Endothelial cell (in vitro differentiated cells): ENCODE measurements at regions not wholly inside any gene's neighbourhood (a gene's known extent, or its start where the extent isn't known, plus 50 kb on each side); places are given as distances from the start of the nearest gene placed in this dataset.

Experiments used
- DNase-seq: peaks from one replicate; pipeline ENCODE4 v3.0.0; 2021; ENCODE audit warnings: low spot score
- H3K27ac Mint-ChIP-seq: one replicate; pipeline ENCODE4 v1.8.0; 2021; ENCODE audit warnings: mixed read lengths, inconsistent platforms; ENCODE audit not compliant: unreplicated experiment
- H3K27me3 Mint-ChIP-seq: one replicate; pipeline ENCODE4 v1.8.0; 2021; ENCODE audit warnings: mild to moderate bottlenecking, moderate library complexity, mixed read lengths, inconsistent platforms; ENCODE audit not compliant: unreplicated experiment
- H3K36me3 Mint-ChIP-seq: one replicate; pipeline ENCODE4 v1.8.0; 2021; ENCODE audit warnings: mild to moderate bottlenecking, low read depth, mixed read lengths, inconsistent platforms; ENCODE audit not compliant: unreplicated experiment
- H3K4me1 Mint-ChIP-seq: one replicate; pipeline ENCODE4 v1.8.0; 2021; ENCODE audit warnings: mild to moderate bottlenecking, mixed read lengths, inconsistent platforms; ENCODE audit not compliant: unreplicated experiment
- H3K4me3 Mint-ChIP-seq: one replicate; pipeline ENCODE4 v1.8.0; 2021; ENCODE audit warnings: mild to moderate bottlenecking, mixed read lengths, inconsistent platforms; ENCODE audit not compliant: unreplicated experiment
- H3K9me3 Mint-ChIP-seq: one replicate; pipeline ENCODE4 v1.8.0; 2021; ENCODE audit warnings: mixed read lengths, inconsistent platforms; ENCODE audit not compliant: unreplicated experiment
- CTCF ChIP-seq: fragments of 200-600 bp; sonication (generic); IDR thresholded peaks from one replicate; pipeline ENCODE4 v1.5.0; 2021; ENCODE audit warnings: antibody characterized with exemption; ENCODE audit not compliant: unreplicated experiment

- Mint-ChIP-seq H3K36me3 (no peaks in the 10 kb centered on the region), H3K27me3 (no peaks in the 10 kb centered on the region), H3K4me1 (no peaks in the 10 kb centered on the region), H3K27ac (no peak overlapping the region), H3K4me3 (no peak overlapping the region), H3K9me3 (no peaks in the 10 kb centered on the region)
- DNase-seq: no peak
- TF ChIP-seq CTCF: no peak
Observed at GRCh38 chr1:90574692-90575370, 142.3 kb downstream of the BARHL2 start.

GRCh38 chr1:90573736-90574135, 143.4 kb downstream of the BARHL2 start:
- no peak for DNase-seq
- no peak for TF ChIP-seq CTCF
- no peaks in the 10 kb centered on the region for H3K4me1 Mint-ChIP-seq
- no peak overlapping the region for H3K4me3 Mint-ChIP-seq
- H3K36me3 Mint-ChIP-seq: no peaks in the 10 kb centered on the region
- H3K27me3 Mint-ChIP-seq: no peaks in the 10 kb centered on the region
- H3K27ac Mint-ChIP-seq: no peak overlapping the region
- H3K9me3 Mint-ChIP-seq: no peaks in the 10 kb centered on the region

- Mint-ChIP-seq H3K27me3 (no peaks in the 10 kb centered on the region), H3K9me3 (no peaks in the 10 kb centered on the region), H3K4me1 (no peaks in the 10 kb centered on the region), H3K4me3 (no peak overlapping the region), H3K27ac (no peak overlapping the region), H3K36me3 (no peaks in the 10 kb centered on the region)
- no peak for TF ChIP-seq CTCF
- no peak for DNase-seq
Observed at GRCh38 chr1:90572446-90572845, 144.7 kb downstream of the BARHL2 start.

GRCh38 chr1:90568436-90568835, 148.7 kb downstream of the BARHL2 start:
- H3K27me3 Mint-ChIP-seq: no peaks in the 10 kb centered on the region
- DNase-seq: no peak
- no peak overlapping the region for H3K27ac Mint-ChIP-seq
- TF ChIP-seq CTCF: no peak
- no peaks in the 10 kb centered on the region for H3K4me1 Mint-ChIP-seq
- no peak overlapping the region for H3K4me3 Mint-ChIP-seq
- no peaks in the 10 kb centered on the region for H3K36me3 Mint-ChIP-seq
- H3K9me3 Mint-ChIP-seq: no peaks in the 10 kb centered on the region

- no peak overlapping the region for H3K27ac Mint-ChIP-seq
- no peak overlapping the region for H3K4me3 Mint-ChIP-seq
- H3K36me3 Mint-ChIP-seq: no peaks in the 10 kb centered on the region
- H3K9me3 Mint-ChIP-seq: no peaks in the 10 kb centered on the region
- H3K4me1 Mint-ChIP-seq: no peaks in the 10 kb centered on the region
- no peak for TF ChIP-seq CTCF
- H3K27me3 Mint-ChIP-seq: no peaks in the 10 kb centered on the region
- no peak for DNase-seq
Observed at GRCh38 chr1:90564164-90564563, 152.9 kb downstream of the BARHL2 start.
